H1 (cell line): ENCODE measurements at regions not wholly inside any gene's neighbourhood (a gene's known extent, or its start where the extent isn't known, plus 50 kb on each side); places are given as distances from the start of the nearest gene placed in this dataset.

ENCODE experiments used
- ATF3 ChIP-seq: IDR thresholded peaks from 2 replicates; pipeline ENCODE4 v1.6.1; 2011; ENCODE audit warnings: low read depth, mild to moderate bottlenecking, low read length; ENCODE audit not compliant: insufficient read depth
- CEBPB ChIP-seq: IDR thresholded peaks from 2 replicates; pipeline ENCODE4 v1.6.1; 2012; ENCODE audit warnings: low read depth, low read length
- CHD2 ChIP-seq: IDR thresholded peaks from 2 replicates; pipeline ENCODE4 v1.6.1; 2012; ENCODE audit warnings: low read length, improper control_type of control experiment
- CTCF ChIP-seq, 3 experiments: IDR thresholded peaks; 1 replicate in 2 of 3; 2 replicates in 1 of 3; pipeline versions ENCODE4 v1.5.1 to v1.6.1; 2011; ENCODE audit warnings: low read length in 3 of 3, mild to moderate bottlenecking in 3 of 3, inconsistent platforms in 2 of 3, low read depth in 1 of 3, moderate library complexity in 1 of 3; ENCODE audit not compliant: insufficient read depth in 1 of 3; ENCODE audit errors: control extremely low read depth in 1 of 3
- POLR2AphosphoS5 ChIP-seq: IDR thresholded peaks from 2 replicates; pipeline ENCODE4 v1.6.1; 2011; ENCODE audit warnings: low read depth, low read length
- TAF1 ChIP-seq: IDR thresholded peaks from 2 replicates; pipeline ENCODE4 v1.6.1; 2011; ENCODE audit warnings: mild to moderate bottlenecking, low read depth, low read length
- TBP ChIP-seq: IDR thresholded peaks from 2 replicates; pipeline ENCODE4 v1.6.1; 2011; ENCODE audit warnings: low read depth, low read length, improper control_type of control experiment
- TEAD4 ChIP-seq: IDR thresholded peaks from 2 replicates; pipeline ENCODE4 v1.6.1; 2012; ENCODE audit warnings: low read depth, low read length, inconsistent platforms, mixed read lengths
- YY1 ChIP-seq: IDR thresholded peaks from 2 replicates; pipeline ENCODE4 v1.6.1; 2011; ENCODE audit warnings: low read depth, mild to moderate bottlenecking, low read length

GRCh38 chr4:23680671-23681518 lies 209.0 kb downstream of the PPARGC1A start:
- TF ChIP-seq CTCF (IDR thresholded peaks at IDR 0.05; ENCODE audit: control extremely low read depth in 1 of 3, insufficient read depth in 1 of 3, low read depth in 1 of 3, low read length in 3 of 3) (no peak), TEAD4 (no peak), CEBPB (no peak), TBP (no peak), POLR2AphosphoS5 (no peak), ATF3 (no peak), CHD2 (no peak), TAF1 (no peak), YY1 (no peak)
